ENCODE measurements at regions not wholly inside any gene's neighbourhood (a gene's known extent, or its start where the extent isn't known, plus 50 kb on each side); places are given as distances from the start of the nearest gene placed in this dataset.
"Not testable (repeated sequence)": the region's sequence is repeated elsewhere in the genome, so short reads cannot be mapped to it uniquely, and the experiment has no call there.

DNA sequence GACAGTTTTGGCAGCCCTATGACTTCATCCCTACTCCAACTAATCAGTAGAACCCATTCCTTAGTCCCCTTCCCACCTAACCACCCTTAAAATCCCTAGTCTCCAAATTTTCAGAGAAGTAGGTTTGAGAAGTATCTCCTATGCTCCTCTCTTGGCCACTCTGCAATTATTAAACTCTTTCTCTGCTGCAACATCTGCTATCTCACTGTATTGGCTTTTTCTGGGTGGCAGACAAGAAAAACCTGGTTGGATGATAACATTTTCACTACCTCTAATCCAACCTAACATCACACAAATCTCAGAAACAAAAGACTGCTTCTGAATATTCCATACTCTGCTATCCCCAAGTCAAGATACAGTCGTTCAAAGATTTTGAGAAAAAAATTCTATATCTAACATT is 542.4 kb upstream of the SOX9 start:
- Histone ChIP-seq H3K27me3 (no peaks in the 10 kb centered on the region), H3K27ac (no peak overlapping the region), H3K4me3 (no peak overlapping the region), H3K36me3 (no peaks in the 10 kb centered on the region), H3K4me1 (ENCODE audit: insufficient read depth) (no peaks in the 10 kb centered on the region), H3K9me3 (no peaks in the 10 kb centered on the region)
- TF ChIP-seq EP300 (IDR thresholded peaks at IDR 0.05) (no peak), CTCF (IDR thresholded peaks at IDR 0.05) (no peak), POLR2A (IDR thresholded peaks at IDR 0.05) (no peak)
- intact Hi-C loops (cut with DNase I): no loop called here
- WGBS, 3 donors: 82 to 83% (median 83%) methylated on average over 1 of the region's 1 CpG
- DNase-seq: no peak

DNA sequence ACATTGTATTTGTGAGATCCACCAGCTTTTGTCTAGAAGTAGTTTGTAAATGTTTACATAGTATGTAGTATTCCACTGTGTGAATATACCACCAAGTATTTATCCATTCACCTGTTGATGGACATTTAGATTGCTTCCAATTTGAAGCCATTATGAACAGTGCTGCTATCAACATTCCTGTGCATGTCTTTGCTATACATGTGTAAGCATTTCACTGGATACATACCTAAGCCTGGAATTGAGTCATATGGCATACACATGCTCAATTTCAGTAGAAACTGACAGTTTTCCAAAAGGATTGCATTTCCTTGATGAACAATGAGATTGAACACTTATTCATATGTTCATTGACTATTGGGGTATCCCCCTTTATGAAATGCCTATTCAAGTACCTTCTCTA is 540.6 kb upstream of the SOX9 start:
- TF ChIP-seq POLR2A (IDR thresholded peaks at IDR 0.05): no peak
- no peak for TF ChIP-seq EP300 (IDR thresholded peaks at IDR 0.05)
- no peak for TF ChIP-seq CTCF (IDR thresholded peaks at IDR 0.05)

DNA sequence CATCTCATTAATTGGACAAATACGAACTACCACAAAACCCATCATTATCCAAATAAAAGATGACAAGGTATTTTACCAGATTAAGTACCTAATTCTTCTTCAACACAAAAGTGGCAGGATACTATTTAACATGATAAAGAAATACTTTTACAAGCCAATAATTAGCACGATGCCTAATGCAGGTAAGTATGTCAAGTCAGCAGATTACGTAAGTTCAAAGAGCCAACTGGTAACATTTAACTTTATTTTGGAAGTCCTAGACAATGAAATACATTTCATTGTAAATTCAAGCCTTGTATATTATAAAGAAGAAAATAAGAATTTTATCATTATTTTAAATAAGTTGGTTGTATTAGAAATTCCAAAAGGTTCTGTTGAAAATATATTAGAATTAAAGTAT is 535.3 kb upstream of the SOX9 start:
- no peak overlapping the region for H3K27ac ChIP-seq
- no peaks in the 10 kb centered on the region for H3K9me3 ChIP-seq
- intact Hi-C loops (cut with DNase I): no loop called here
- H3K27me3 ChIP-seq: no peaks in the 10 kb centered on the region
- TF ChIP-seq EP300 (IDR thresholded peaks at IDR 0.05) (no peak), CTCF (IDR thresholded peaks at IDR 0.05) (no peak), POLR2A (IDR thresholded peaks at IDR 0.05) (no peak)
- no peak for DNase-seq
- H3K36me3 ChIP-seq: no peaks in the 10 kb centered on the region
- WGBS, 3 donors: 72 to 77% (median 77%) methylated on average over 3 of the region's 3 CpGs
- no peaks in the 10 kb centered on the region for H3K4me1 ChIP-seq (ENCODE audit: insufficient read depth)
- no peak overlapping the region for H3K4me3 ChIP-seq

More for the DNA sequence above, 540.6 kb upstream of the SOX9 start:
- no peaks in the 10 kb centered on the region for H3K27me3 ChIP-seq
- intact Hi-C loops (cut with DNase I): no loop called here
- H3K36me3 ChIP-seq: no peaks in the 10 kb centered on the region
- no peak overlapping the region for H3K4me3 ChIP-seq
- no peak overlapping the region for H3K27ac ChIP-seq
- H3K9me3 ChIP-seq: no peaks in the 10 kb centered on the region
- DNase-seq: no peak
- no peaks in the 10 kb centered on the region for H3K4me1 ChIP-seq (ENCODE audit: insufficient read depth)

GRCh38 chr17:71592431-71592830 is 528.4 kb upstream of the SOX9 start:
- Histone ChIP-seq H3K9me3 (no peaks in the 10 kb centered on the region), H3K4me1 (ENCODE audit: insufficient read depth) (no peaks in the 10 kb centered on the region), H3K4me3 (no peak overlapping the region), H3K27ac (no peak overlapping the region), H3K36me3 (no peaks in the 10 kb centered on the region), H3K27me3 (no peaks in the 10 kb centered on the region)
- TF ChIP-seq POLR2A (IDR thresholded peaks at IDR 0.05): no peak
- no peak for TF ChIP-seq CTCF (IDR thresholded peaks at IDR 0.05)
- TF ChIP-seq EP300 (IDR thresholded peaks at IDR 0.05): no peak
- no peak for DNase-seq
- intact Hi-C loops (cut with DNase I): no loop called here

DNA sequence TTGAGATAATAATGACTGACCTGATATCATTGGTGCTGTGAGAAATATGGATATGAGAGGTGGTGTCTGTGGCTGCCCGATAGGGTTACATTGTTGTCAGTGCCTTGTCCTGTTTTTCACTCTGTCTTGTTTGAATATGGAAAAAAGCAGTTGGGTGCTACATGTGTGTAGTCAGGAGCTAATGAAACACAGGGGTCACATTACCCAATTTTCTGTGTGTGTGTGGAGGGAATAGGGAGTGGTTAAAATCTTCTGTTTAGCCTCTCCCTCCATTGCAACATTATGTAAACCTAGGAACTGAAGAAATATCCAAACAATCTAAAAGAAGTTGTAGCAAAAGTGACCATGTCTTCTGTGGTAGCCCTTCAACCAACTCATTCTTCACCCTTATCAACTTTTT is 527.7 kb upstream of the SOX9 start:
- TF ChIP-seq POLR2A (IDR thresholded peaks at IDR 0.05) (no peak), EP300 (IDR thresholded peaks at IDR 0.05) (no peak), CTCF (IDR thresholded peaks at IDR 0.05) (no peak)
- no peaks in the 10 kb centered on the region for H3K9me3 ChIP-seq
- 55 to 64% (median 63%) methylated on average over 1 of the region's 1 CpG for whole genome bisulfite sequencing, 3 donors
- no peaks in the 10 kb centered on the region for H3K4me1 ChIP-seq (ENCODE audit: insufficient read depth)
- no peaks in the 10 kb centered on the region for H3K27me3 ChIP-seq
- no peak for DNase-seq
- no peaks in the 10 kb centered on the region for H3K36me3 ChIP-seq
- no peak overlapping the region for H3K4me3 ChIP-seq
- intact Hi-C loops (cut with DNase I): no loop called here
- no peak overlapping the region for H3K27ac ChIP-seq

GRCh38 chr17:71599583-71599982 is 521.2 kb upstream of the SOX9 start:
- H3K36me3 ChIP-seq; H3K27me3 ChIP-seq; H3K4me1 ChIP-seq (ENCODE audit: insufficient read depth); H3K4me3 ChIP-seq; H3K9me3 ChIP-seq; H3K27ac ChIP-seq; intact Hi-C loops (cut with DNase I); DNase-seq: not testable (repeated sequence)
- WGBS, 3 donors: 98 to 100% (median 100%) methylated on average over 1 of the region's 1 CpG

Measured in ovary (tissue), 7 donors.